RPMI7951 (cell line): ENCODE measurements at regions not wholly inside any gene's neighbourhood (a gene's known extent, or its start where the extent isn't known, plus 50 kb on each side); places are given as distances from the start of the nearest gene placed in this dataset.
A peak's percentile ranks its signal among the peaks of the same experiment; 100 is the strongest.
"Not testable (repeated sequence)": the region's sequence is repeated elsewhere in the genome, so short reads cannot be mapped to it uniquely, and the experiment has no call there.

Source experiments
- DNase-seq: peaks from one replicate; pipeline ENCODE4 v3.0.0-alpha.2; 2012; ENCODE audit warnings: low read depth

GRCh38 chr9:78668148-78668832, 371.4 kb downstream of the PSAT1 start:
- no peak for DNase-seq

- DNase-seq: no peak
These were observed 372.7 kb downstream of the PSAT1 start for GRCh38 chr9:78669591-78669990.

GRCh38 chr9:78671785-78672184, 374.9 kb downstream of the PSAT1 start:
- DNase-seq: no peak

- DNase-seq: no peak
These were observed 377.9 kb downstream of the PSAT1 start for GRCh38 chr9:78674874-78675273.

- no peak for DNase-seq
These were observed 379.1 kb downstream of the PSAT1 start for GRCh38 chr9:78676009-78676408.

GRCh38 chr9:78676623-78677022, 379.7 kb downstream of the PSAT1 start:
- DNase-seq: peak; percentile 9

- no peak for DNase-seq
These were observed 380.4 kb downstream of the PSAT1 start for GRCh38 chr9:78677326-78677725.

- no peak for DNase-seq
These were observed 382.0 kb downstream of the PSAT1 start for GRCh38 chr9:78678877-78679276.

GRCh38 chr9:78680196-78680595, 383.3 kb downstream of the PSAT1 start:
- no peak for DNase-seq

- DNase-seq: no peak
These were observed 385.3 kb downstream of the PSAT1 start for GRCh38 chr9:78682216-78682615.

GRCh38 chr9:78685471-78685870, 388.5 kb downstream of the PSAT1 start:
- DNase-seq: no peak

GRCh38 chr9:78688796-78689195, 391.9 kb downstream of the PSAT1 start:
- DNase-seq: no peak

GRCh38 chr9:78691542-78691941, 394.6 kb downstream of the PSAT1 start:
- DNase-seq: no peak

- DNase-seq: no peak
These were observed 395.9 kb downstream of the PSAT1 start for GRCh38 chr9:78692871-78693270.

- DNase-seq: no peak
These were observed 398.0 kb downstream of the PSAT1 start for GRCh38 chr9:78694974-78695373.

- DNase-seq: no peak
These were observed 398.6 kb downstream of the PSAT1 start for GRCh38 chr9:78695519-78695918.

- no peak for DNase-seq
These were observed 400.7 kb downstream of the PSAT1 start for GRCh38 chr9:78697618-78698017.

- no peak for DNase-seq
These were observed 401.4 kb downstream of the PSAT1 start for GRCh38 chr9:78698371-78698770.

- DNase-seq: not testable (repeated sequence)
These were observed 402.3 kb downstream of the PSAT1 start for GRCh38 chr9:78699217-78699616.

GRCh38 chr9:78704153-78704552, 407.2 kb downstream of the PSAT1 start:
- DNase-seq: not testable (repeated sequence)

GRCh38 chr9:78707080-78707479, 410.2 kb downstream of the PSAT1 start:
- DNase-seq: no peak

GRCh38 chr9:78707481-78707991, 410.6 kb downstream of the PSAT1 start:
- DNase-seq: peak; percentile 51

GRCh38 chr9:78712903-78713613, 416.1 kb downstream of the PSAT1 start:
- DNase-seq: no peak
